GM23338 (cell line): ENCODE measurements at regions not wholly inside any gene's neighbourhood (a gene's known extent, or its start where the extent isn't known, plus 50 kb on each side); places are given as distances from the start of the nearest gene placed in this dataset.

Experiments
- ATAC-seq: fragments of 200-7000 bp; cut with Tn5 transposase; 3 replicates; pipeline ENCODE4 v1.9.1; 2020
- DNase-seq: peaks from one replicate; pipeline ENCODE4 v3.0.0-alpha.2; 2015; ENCODE audit warnings: low spot score
- H2AFZ ChIP-seq: fragments of 200-600 bp; sonication (generic); 2 replicates; pipeline ENCODE4 v1.8.0; 2016; ENCODE audit warnings: antibody characterized with exemption, mild to moderate bottlenecking, moderate library complexity
- H3F3A ChIP-seq: fragments of 200-600 bp; sonication (generic); replicated peaks from 2 replicates; pipeline ENCODE4 v1.8.0; 2017; ENCODE audit warnings: antibody characterized with exemption, mixed run types, low read depth
- H3K27ac ChIP-seq: fragments of 200-600 bp; sonication (generic); 2 replicates; pipeline ENCODE4 v1.6.1; 2016; ENCODE audit warnings: low read depth
- H3K27me3 ChIP-seq: fragments of 200-600 bp; sonication (generic); 2 replicates; pipeline ENCODE4 v1.8.0; 2016; ENCODE audit warnings: mild to moderate bottlenecking, mixed run types, moderate library complexity; ENCODE audit not compliant: insufficient read depth
- H3K36me3 ChIP-seq: fragments of 200-600 bp; sonication (generic); 2 replicates; pipeline ENCODE4 v1.8.0; 2016; ENCODE audit warnings: mild to moderate bottlenecking; ENCODE audit not compliant: insufficient read depth
- H3K4me1 ChIP-seq: fragments of 200-600 bp; sonication (generic); 2 replicates; pipeline ENCODE4 v1.8.0; 2016; ENCODE audit warnings: mild to moderate bottlenecking, moderate library complexity; ENCODE audit not compliant: insufficient read depth
- H3K4me2 ChIP-seq: fragments of 200-600 bp; sonication (generic); 2 replicates; pipeline ENCODE4 v1.7.1; 2017; ENCODE audit warnings: mixed run types
- H3K4me3 ChIP-seq: fragments of 200-600 bp; sonication (generic); 2 replicates; pipeline ENCODE4 v1.6.1; 2016; ENCODE audit warnings: mixed run types
- H3K79me2 ChIP-seq: fragments of 200-600 bp; sonication (generic); replicated peaks from 2 replicates; pipeline ENCODE4 v1.8.0; 2017; ENCODE audit warnings: mild to moderate bottlenecking; ENCODE audit not compliant: insufficient read depth
- H3K9me2 ChIP-seq: fragments of 200-600 bp; sonication (generic); 2 replicates; pipeline ENCODE4 v1.8.0; 2017; ENCODE audit not compliant: insufficient read depth
- H4K20me1 ChIP-seq: fragments of 200-600 bp; sonication (generic); replicated peaks from 2 replicates; pipeline ENCODE4 v1.8.0; 2017; ENCODE audit warnings: mild to moderate bottlenecking; ENCODE audit not compliant: insufficient read depth
- H3K27ac Mint-ChIP-seq: 2 replicates; pipeline ENCODE4 v1.8.0; 2020; ENCODE audit warnings: inconsistent platforms, mild to moderate bottlenecking, moderate library complexity, mixed read lengths
- H3K27me3 Mint-ChIP-seq: 3 replicates; pipeline ENCODE4 v1.8.0; 2022; ENCODE audit warnings: low read depth, mild to moderate bottlenecking, moderate library complexity, mixed read lengths, inconsistent platforms; ENCODE audit not compliant: insufficient read depth, poor library complexity
- H3K36me3 Mint-ChIP-seq: 3 replicates; pipeline ENCODE4 v1.8.0; 2021; ENCODE audit warnings: low read depth, mild to moderate bottlenecking, inconsistent platforms, moderate library complexity, mixed read lengths
- H3K4me1 Mint-ChIP-seq: 3 replicates; pipeline ENCODE4 v1.8.0; 2020; ENCODE audit warnings: mild to moderate bottlenecking, inconsistent platforms, mixed read lengths
- H3K4me3 Mint-ChIP-seq: 3 replicates; pipeline ENCODE4 v1.8.0; 2021; ENCODE audit warnings: moderate library complexity, mild to moderate bottlenecking, inconsistent platforms, mixed read lengths
- H3K9me3 Mint-ChIP-seq: 3 replicates; pipeline ENCODE4 v1.8.0; 2020; ENCODE audit warnings: moderate library complexity, mild to moderate bottlenecking, inconsistent platforms, mixed read lengths
- CREB1 ChIP-seq: fragments of 250-450 bp; sonication (Bioruptor Pico); IDR thresholded peaks from 2 replicates; pipeline ENCODE4 v1.5.0; 2020; ENCODE audit warnings: low read depth, mild to moderate bottlenecking, moderate library complexity
- CTCF ChIP-seq, 2 experiments: fragments of 200-600 bp in 1 of 2; sonication (generic) in 1 of 2; conservative IDR thresholded peaks; 2 replicates each; pipeline versions ENCODE4 v1.5.1 to v1.6.1; 2016 to 2017; ENCODE audit warnings: antibody characterized with exemption in 2 of 2, low read depth in 2 of 2, mild to moderate bottlenecking in 2 of 2, moderate library complexity in 1 of 2
- ETS1 ChIP-seq: IDR thresholded peaks from 2 replicates; pipeline ENCODE4 v1.6.1; 2016; ENCODE audit warnings: antibody characterized with exemption
- EZH2 ChIP-seq: fragments of 200-600 bp; sonication (generic); IDR thresholded peaks from one replicate; pipeline ENCODE4 v1.8.0; 2017; ENCODE audit warnings: antibody characterized with exemption, mild to moderate bottlenecking, low read depth; ENCODE audit not compliant: unreplicated experiment
- EZH2phosphoT487 ChIP-seq: fragments of 200-600 bp; sonication (generic); IDR thresholded peaks from one replicate; pipeline ENCODE4 v1.8.1; 2018; ENCODE audit warnings: antibody characterized with exemption; ENCODE audit not compliant: unreplicated experiment
- JUNB ChIP-seq: IDR thresholded peaks from one replicate; pipeline ENCODE4 v1.6.1; 2016; ENCODE audit warnings: antibody characterized with exemption; ENCODE audit not compliant: unreplicated experiment
- NANOG ChIP-seq: IDR thresholded peaks from 2 replicates; pipeline ENCODE4 v1.6.1; 2016; ENCODE audit warnings: antibody characterized with exemption, borderline replicate concordance
- POLR2AphosphoS5 ChIP-seq: IDR thresholded peaks from 2 replicates; pipeline ENCODE4 v1.6.1; 2016; ENCODE audit warnings: antibody characterized with exemption, low read depth
- REST ChIP-seq: IDR thresholded peaks from one replicate; pipeline ENCODE4 v1.6.1; 2018; ENCODE audit warnings: antibody characterized with exemption; ENCODE audit not compliant: unreplicated experiment
- STAT1 ChIP-seq: IDR thresholded peaks from one replicate; pipeline ENCODE4 v1.6.1; 2016; ENCODE audit warnings: antibody characterized with exemption; ENCODE audit not compliant: unreplicated experiment
- ZNF114 ChIP-seq: fragments of 250-450 bp; sonication (Bioruptor Pico); IDR thresholded peaks from 2 replicates; pipeline ENCODE4 v1.5.0; 2020; ENCODE audit warnings: mild to moderate bottlenecking, moderate library complexity
- ZNF331 ChIP-seq: fragments of 250-450 bp; sonication (Bioruptor Pico); IDR thresholded peaks from 2 replicates; pipeline ENCODE4 v1.5.0; 2020; ENCODE audit warnings: low read depth, mild to moderate bottlenecking, moderate library complexity
- ZNF462 ChIP-seq: fragments of 250-450 bp; sonication (Bioruptor Pico); IDR thresholded peaks from 2 replicates; pipeline ENCODE4 v1.5.0; 2020; ENCODE audit warnings: mild to moderate bottlenecking, moderate library complexity

- H3K4me2 ChIP-seq = no peak overlapping the region
- no peaks in the 10 kb centered on the region for H3K27me3 ChIP-seq
- H2AFZ ChIP-seq = no peak overlapping the region
- H3K36me3 ChIP-seq = no peaks in the 10 kb centered on the region
- Mint-ChIP-seq H3K27ac (no peak overlapping the region), H3K9me3 (no peaks in the 10 kb centered on the region), H3K36me3 (no peaks in the 10 kb centered on the region), H3K27me3 (no peaks in the 10 kb centered on the region), H3K4me3 (no peak overlapping the region), H3K4me1 (no peaks in the 10 kb centered on the region)
- H3K4me3 ChIP-seq = no peak overlapping the region
- no peaks in the 10 kb centered on the region for H3K4me1 ChIP-seq
- no peak for TF ChIP-seq CREB1 (CRISPR knock-in tag)
- no peak for TF ChIP-seq NANOG
- no peak for TF ChIP-seq POLR2AphosphoS5
- no peak for TF ChIP-seq ZNF331
- TF ChIP-seq EZH2phosphoT487 = no peak
- TF ChIP-seq CTCF (conservative IDR thresholded peaks at IDR 0.05; ENCODE audit: low read depth in 2 of 2) = no peak
- no peak for TF ChIP-seq STAT1
- no peak for TF ChIP-seq ZNF114
- TF ChIP-seq ETS1 = no peak
- TF ChIP-seq ZNF462 (CRISPR knock-in tag) = no peak
- no peak for TF ChIP-seq EZH2
- TF ChIP-seq JUNB = no peak
- TF ChIP-seq REST = no peak
- no peaks in the 10 kb centered on the region for H3F3A ChIP-seq
- no peak overlapping the region for H3K27ac ChIP-seq
- DNase-seq = no peak
- H4K20me1 ChIP-seq = no peaks in the 10 kb centered on the region
- H3K79me2 ChIP-seq = no peaks in the 10 kb centered on the region
- ATAC-seq = no peak
- peaks cover 8% of the 10 kb centered on the region; the same call in 1 of the 2 replicates for H3K9me2 ChIP-seq
Measured at GRCh38 chr3:164537485-164537884, 540.8 kb downstream of the SI start.
